GM12875 (cell line): ENCODE measurements at regions not wholly inside any gene's neighbourhood (a gene's known extent, or its start where the extent isn't known, plus 50 kb on each side); places are given as distances from the start of the nearest gene placed in this dataset.
"Not testable (repeated sequence)": the region's sequence is repeated elsewhere in the genome, so short reads cannot be mapped to it uniquely, and the experiment has no call there.

Experiments
- H3K4me3 ChIP-seq: one replicate; pipeline ENCODE4 v1.5.1; 2011; ENCODE audit warnings: low read depth, low read length, control low read depth
- TF ChIP-seq, protein P1 (sequence below): IDR thresholded peaks from 2 replicates; pipeline ENCODE4 v1.5.1; 2011; ENCODE audit warnings: low read depth, mild to moderate bottlenecking, control low read depth, inconsistent platforms, low read length, moderate library complexity, borderline replicate concordance; ENCODE audit not compliant: insufficient read depth

DNA sequence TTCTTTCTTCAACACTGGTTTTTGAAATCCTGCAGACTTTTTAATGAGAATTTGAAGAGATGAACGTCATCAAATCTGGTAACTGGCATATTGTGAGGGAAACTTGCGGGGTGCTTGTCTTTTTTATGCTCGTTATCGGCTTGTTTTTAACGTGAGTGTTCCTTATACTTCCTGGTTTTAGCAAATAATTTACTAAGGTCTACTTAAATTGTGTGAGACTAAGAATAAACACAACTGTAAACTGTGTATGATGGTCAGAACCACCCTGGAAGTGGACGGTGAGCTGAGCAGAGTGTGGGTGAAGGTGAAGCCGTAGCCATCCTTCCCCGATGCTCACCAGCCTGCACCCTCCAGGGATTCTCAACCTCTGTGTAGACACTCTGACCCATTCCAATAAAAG lies 82.3 kb upstream of the CDC42EP3 start:
- H3K4me3 ChIP-seq = no peak overlapping the region
- TF ChIP-seq, protein P1, sequence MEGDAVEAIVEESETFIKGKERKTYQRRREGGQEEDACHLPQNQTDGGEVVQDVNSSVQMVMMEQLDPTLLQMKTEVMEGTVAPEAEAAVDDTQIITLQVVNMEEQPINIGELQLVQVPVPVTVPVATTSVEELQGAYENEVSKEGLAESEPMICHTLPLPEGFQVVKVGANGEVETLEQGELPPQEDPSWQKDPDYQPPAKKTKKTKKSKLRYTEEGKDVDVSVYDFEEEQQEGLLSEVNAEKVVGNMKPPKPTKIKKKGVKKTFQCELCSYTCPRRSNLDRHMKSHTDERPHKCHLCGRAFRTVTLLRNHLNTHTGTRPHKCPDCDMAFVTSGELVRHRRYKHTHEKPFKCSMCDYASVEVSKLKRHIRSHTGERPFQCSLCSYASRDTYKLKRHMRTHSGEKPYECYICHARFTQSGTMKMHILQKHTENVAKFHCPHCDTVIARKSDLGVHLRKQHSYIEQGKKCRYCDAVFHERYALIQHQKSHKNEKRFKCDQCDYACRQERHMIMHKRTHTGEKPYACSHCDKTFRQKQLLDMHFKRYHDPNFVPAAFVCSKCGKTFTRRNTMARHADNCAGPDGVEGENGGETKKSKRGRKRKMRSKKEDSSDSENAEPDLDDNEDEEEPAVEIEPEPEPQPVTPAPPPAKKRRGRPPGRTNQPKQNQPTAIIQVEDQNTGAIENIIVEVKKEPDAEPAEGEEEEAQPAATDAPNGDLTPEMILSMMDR = no peak

DNA sequence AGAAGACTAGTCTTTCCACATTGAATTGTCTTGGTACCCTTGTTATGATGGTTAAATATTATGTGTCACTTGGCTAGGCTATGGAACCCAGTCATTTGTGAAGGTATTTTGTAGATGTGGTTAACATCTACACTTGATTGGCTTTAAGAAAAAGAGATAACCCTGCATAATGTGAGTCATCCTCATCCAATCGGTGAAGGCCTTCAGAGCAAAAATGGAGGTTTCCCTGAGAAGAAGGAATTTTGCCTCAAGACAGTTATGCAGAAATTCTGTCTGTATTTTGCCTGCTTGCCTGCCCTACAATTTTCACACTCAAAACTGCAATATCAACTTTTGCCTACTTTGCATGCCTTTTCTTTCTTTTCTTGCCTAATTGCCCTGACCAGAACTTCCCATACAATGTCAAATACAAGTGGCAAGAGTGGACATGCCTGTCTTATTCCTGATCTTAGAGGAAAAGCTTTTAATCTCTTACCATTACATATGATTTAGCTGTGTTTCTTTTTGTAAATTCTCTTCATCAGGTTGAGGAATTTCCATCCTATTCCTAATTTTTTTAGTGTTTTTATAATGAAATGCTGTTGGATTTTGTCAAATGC lies 84.6 kb upstream of the CDC42EP3 start:
- not testable (repeated sequence) for H3K4me3 ChIP-seq

- H3K4me3 ChIP-seq = not testable (repeated sequence)
Observed at GRCh38 chr2:37757456-37757855, 86.0 kb upstream of the CDC42EP3 start.

DNA sequence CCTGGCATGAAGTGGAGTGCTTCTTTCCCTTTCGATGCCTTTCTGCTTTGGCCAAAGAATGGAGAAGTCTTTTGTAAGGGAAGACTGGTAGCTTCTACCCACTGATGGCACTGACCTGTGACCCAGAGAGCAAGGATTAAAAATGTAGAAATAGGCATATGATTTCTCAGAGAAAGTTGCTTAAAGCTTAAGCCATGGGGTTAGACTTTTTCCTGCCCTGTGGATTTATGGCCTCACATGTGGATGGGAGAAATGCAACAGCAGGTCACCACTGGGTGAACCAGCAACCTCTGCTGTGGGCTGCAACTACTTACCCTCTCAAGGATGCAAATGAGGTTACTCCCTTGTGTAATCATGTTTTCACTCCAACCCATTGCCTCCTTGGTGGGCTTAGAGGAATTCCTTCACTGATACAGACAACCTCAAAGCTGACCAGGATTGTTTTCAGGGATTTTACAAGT lies 86.7 kb upstream of the CDC42EP3 start:
- H3K4me3 ChIP-seq = not testable (repeated sequence)

DNA sequence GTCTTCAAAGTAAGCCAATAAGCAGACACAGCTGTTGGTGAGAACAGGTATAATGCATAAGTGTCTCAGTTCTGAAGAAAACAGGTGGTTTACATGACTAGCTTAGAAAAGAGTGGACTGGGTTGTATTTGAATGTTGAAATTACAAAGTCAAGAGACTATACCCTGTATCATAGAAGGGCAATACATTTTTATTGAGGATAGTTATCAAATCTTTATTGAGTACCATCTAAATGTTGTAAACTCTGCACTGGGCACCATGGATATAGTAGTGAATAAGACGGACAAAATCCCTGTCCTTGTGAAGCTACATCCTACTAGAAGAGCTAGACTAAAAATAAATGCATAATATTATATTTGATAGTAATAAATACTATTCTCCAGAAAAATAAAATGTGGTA lies 88.5 kb upstream of the CDC42EP3 start:
- not testable (repeated sequence) for H3K4me3 ChIP-seq

DNA sequence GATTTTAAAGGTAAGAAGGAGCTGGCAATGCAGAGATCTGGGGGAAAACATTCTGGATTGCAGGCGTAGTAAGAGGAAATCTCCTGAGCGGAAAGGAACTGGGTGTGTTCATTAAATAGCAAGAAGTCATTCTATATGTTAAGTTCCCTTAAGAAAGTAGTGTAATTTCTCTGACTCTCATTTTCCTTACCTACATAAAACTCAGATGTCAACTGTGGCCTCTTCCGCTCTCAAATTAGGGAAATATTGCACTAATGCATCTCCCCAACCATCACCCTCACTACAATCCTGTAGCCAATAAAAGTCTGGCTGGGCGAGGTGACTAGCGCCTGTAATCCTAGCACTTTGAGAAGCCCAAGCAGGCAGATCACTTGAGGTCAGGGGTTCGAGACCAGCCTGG lies 89.0 kb upstream of the CDC42EP3 start:
- H3K4me3 ChIP-seq = no peak overlapping the region
- TF ChIP-seq, protein P1 = no peak

DNA sequence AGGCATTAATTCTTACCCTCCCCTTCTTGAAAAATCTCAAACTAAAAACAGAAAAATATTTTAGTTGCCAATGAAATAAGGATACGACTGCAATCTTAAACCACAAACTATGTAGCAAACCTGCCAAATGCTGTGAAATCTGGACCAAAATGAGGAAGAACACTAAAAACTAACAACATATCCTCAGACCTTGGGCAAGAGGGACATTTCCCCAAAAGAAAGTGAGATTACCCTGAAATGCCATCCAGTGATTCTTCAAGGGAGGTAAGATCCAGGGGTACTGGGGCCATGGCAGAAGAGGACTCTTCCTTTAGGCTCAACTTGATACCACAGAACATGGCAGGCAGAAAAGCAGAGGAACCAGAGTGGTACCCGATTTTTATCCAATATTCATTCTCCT lies 90.8 kb upstream of the CDC42EP3 start:
- not testable (repeated sequence) for H3K4me3 ChIP-seq

DNA sequence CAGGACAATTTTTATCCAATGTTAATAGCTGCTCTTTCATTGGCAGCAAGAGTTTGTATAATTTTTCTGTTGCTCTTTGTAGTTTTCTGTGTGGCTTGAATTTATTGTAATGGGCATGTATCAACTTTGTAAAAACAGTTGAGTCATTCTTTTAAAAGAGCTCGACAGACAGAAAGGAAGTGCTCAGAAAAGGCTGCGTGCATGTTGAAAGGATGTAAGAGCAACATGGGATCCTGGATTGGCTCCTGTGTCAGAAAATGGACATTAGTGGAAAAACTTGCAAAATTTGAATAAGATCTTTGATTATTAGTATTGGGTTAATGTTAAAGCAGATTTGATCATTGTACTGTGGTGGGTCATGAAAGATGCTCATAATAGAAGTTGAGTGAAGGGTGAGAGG lies 93.3 kb upstream of the CDC42EP3 start:
- TF ChIP-seq, protein P1 = no peak
- no peak overlapping the region for H3K4me3 ChIP-seq

- TF ChIP-seq, protein P1 = no peak
Observed at GRCh38 chr2:37766106-37766505, 94.7 kb upstream of the CDC42EP3 start.

DNA sequence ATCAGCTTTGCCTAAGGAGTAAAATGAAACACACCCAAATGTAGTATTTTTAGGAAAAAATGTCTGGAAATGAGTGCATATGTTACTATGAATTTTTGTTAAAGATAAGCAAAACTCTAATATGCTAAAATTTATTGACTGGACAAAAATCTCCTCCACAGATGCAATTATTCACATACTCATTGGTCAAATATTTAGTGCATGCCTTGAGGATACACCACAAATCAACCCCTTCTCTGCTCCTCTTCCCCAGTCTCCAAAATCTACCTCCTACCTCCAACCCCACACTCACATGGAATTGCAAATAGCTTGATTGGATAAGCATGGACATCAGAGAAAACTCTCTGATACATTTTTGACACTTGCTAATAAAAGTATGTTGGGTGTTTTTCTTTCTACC lies 95.6 kb upstream of the CDC42EP3 start:
- TF ChIP-seq, protein P1 = no peak
- H3K4me3 ChIP-seq = no peak overlapping the region

More at GRCh38 chr2:37766106-37766505, 94.7 kb upstream of the CDC42EP3 start:
- no peak overlapping the region for H3K4me3 ChIP-seq
